NCI-H460 (cell line): ENCODE measurements at regions not wholly inside any gene's neighbourhood (a gene's known extent, or its start where the extent isn't known, plus 50 kb on each side); places are given as distances from the start of the nearest gene placed in this dataset.
A peak's percentile ranks its signal among the peaks of the same experiment; 100 is the strongest.
"Not testable (repeated sequence)": the region's sequence is repeated elsewhere in the genome, so short reads cannot be mapped to it uniquely, and the experiment has no call there.

ENCODE experiments used
- DNase-seq: peaks from one replicate; pipeline ENCODE4 v3.0.0-alpha.2; 2016; ENCODE audit warnings: low read depth; ENCODE audit errors: extremely low read depth

DNA sequence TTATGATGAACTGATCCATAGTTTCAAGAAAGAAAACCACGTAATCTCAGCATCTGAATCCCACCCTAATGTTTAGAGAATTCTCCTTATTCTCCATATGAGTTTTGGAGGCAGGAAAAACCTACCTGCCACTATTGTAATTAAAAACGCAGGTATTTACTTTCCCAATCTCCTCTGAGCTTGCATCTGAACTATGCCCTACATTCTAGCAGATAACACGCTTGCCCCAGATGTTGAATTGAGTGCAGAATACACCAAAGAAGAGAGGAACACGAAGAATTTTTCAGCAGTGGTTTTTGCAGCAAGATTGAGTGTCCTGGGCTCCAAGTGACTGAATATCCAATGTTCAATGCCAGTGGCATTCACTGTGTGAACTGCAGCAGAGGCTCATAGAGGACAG, 182.4 kb downstream of the COX18 start:
- no peak for DNase-seq

DNA sequence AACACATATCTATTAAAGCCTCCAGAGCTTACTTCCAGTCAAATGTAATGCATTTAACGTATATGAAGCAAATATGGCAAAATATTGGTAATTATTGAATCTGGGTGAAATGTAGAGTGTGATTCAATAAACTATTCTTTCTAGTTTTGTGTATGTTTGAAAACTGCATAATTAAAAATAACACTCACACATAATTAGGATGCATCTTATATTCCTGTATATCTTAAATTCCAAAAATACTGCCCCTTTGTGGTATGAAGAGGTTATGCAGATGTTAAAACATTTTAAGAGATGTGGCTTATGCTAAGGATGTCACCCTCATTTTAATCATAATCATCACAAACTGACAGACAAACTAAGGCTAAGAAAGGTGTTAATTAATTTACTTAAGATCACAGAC, 182.9 kb downstream of the COX18 start:
- no peak for DNase-seq

DNA sequence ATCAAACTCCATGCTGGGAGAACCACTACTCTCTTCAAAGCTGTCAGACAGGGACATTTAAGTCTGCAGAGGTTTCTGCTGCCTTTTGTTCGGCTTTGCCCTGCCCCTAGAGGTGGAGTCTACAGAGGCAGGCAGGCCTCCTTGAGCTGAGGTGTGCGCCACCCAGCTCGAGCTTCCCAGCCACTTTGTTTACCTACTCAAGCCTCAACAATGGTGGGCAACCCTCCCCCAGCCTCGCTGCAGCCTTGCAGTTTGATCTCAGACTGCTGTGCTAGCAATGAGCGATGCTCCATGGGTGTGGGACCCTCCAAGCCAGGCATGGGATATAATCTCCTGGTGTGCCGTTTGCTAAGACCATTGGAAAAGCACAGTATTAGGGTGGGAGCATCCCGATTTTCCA, 185.3 kb downstream of the COX18 start:
- not testable (repeated sequence) for DNase-seq

DNA sequence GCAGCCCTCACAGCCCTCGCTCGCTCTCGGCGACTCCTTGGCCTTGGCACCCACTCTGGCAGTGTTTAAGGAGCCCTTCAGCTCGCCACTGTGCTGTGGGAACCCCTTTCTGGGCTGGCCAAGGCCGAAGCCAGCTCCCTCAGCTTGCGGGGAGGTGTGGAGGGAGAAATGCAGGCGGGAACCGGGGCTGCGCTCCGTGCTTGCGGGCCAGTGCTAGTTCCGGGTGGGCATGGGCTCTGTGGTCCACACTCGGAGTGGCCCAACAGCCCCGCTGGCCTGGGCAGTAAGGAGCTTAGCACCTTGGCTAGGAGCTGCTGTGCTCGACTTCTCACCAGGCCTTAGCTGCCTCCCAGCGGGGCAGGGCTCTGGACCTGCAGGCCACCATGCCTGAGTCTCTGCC, 192.6 kb downstream of the COX18 start:
- DNase-seq, result no peak

DNA sequence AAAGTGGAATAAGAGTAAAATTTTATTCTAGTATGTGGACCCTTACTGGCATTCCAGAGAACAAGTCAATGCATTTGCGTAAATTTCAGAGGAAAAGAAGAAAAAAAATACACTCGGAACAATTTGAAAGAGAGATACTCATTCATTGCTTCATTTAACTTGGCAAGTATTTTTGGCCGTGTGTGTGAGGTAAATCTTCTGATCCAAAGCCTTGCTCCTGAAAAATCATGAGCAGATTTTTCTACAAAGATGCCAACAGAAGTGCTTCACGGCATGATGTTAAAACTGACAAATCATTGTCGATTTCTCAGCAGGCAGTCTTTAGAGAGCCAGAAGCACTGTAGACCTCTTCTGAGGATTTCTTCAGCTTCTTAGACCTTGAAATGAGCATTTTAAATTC, 194.0 kb downstream of the COX18 start:
- no peak for DNase-seq

DNA sequence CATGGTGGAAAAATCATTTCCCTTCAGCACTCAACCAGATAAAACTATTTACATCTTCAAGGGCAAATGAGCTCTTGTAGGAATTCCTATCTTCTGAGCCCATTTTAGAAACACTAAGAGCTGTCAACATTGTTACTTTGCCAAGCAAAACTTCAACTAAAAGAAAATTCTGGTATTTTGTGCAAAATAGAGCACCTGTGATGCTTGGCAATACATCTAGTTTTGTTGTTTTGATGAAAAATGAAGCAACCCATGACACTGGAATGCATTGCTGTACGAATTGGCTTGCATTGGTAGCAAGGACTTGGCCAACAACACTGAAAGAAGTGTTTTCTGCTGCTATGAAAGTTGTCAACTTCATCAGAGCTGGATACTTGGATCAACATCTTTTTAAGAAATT, 194.4 kb downstream of the COX18 start:
- DNase-seq, result no peak

GRCh38 chr4:72864898-72865297, 204.6 kb downstream of the COX18 start:
- no peak for DNase-seq

GRCh38 chr4:72864277-72864676, 205.2 kb downstream of the COX18 start:
- DNase-seq, result not testable (repeated sequence)

- no peak for DNase-seq
Measured at GRCh38 chr4:72860766-72861165, 208.8 kb downstream of the COX18 start.

DNA sequence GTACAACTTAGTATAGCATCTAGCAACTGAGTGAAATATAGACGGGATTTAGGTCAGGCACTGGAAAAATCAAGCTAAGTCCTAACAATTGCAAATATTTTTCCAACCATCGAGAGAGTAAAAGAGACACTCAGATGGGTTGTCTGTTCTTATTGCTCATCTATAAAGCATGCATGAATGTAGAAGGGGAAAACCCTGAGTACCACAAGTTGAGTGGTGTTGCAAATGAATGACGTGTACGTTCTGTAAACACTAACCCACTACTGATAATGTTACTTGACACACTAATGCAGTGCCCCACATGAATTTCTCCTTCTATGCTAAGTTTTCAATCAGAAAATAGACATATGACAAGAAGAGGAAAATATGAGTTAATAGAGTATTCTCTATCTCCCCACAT, 211.2 kb downstream of the COX18 start:
- DNase-seq, result no peak

DNA sequence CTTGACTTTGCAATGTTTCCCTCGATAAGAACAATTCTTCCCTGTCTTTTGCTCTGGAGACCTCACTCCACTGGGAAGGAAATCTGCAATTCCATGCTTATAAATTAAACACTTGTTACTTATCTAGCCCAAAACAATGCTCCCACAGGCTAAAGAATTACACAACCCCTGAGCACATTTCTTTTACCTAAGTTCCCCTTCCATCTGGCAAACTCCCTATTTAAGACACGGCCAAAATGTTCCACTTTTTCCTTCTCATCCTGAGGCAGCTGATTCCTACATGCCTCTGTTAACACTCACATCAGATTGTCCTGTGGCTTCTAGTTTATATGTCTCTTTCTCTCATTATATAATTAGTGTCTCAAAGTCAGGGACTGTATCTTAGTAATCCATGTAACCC, 211.7 kb downstream of the COX18 start:
- DNase-seq, result no peak

DNA sequence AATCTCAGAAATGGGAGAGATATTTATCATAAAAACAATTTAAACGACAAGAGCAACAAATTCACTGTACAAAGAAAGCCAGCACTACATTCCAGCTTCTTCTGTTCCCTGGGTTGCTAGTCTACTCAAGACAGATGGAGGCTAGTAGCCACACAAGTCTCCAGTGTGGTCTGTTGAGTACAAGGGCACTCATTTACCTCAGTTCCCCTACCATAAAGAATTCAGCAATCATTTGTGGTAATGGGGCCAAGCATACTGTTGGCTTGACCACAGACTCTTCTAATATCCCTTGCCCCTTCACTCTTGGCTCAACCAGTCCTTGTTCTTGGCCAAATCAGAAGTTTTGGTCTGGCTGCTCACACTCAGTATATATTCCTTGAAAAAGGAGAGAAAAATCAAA, 212.3 kb downstream of the COX18 start:
- DNase-seq, result no peak

DNA sequence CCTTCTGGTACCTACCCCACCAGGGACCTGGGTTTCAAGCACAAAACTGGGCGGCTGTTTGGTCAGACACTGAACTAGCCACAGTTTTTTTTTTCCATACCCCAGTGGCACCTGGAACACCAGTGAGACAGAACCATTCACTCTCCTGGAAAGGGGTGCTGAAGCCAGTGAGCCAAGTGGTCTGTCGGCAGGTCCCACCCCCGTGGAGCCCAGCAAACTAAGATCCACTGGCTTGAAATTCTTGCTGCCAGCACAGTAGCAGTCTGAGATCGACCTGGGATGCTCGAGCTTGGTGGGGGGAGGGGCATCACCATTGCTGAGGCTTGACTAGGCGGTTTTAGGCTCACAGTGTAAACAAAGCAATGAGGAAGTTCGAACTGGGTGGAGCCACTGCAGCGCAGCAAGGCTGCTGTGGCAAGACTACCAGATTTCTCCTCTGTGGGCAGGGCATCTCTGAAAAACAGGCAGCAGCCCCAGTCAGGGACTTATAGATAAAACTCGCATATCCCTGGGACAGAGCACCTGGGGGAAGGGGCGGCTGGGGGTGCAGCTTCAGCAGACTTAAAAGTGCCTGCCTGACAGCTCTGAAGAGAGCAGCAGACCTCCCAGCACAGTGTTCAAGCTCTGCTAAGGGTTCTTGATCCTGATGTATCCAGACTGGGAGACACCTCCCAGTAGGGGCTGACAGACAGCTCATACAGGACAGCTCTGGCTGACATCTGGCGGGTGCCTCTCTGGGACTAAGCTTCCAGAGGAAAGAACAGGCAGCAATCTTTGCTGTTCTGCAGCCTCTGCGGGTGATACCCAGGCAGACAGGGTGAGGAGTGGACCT, 223.0 kb downstream of the COX18 start:
- peak; percentile 5 for DNase-seq

DNA sequence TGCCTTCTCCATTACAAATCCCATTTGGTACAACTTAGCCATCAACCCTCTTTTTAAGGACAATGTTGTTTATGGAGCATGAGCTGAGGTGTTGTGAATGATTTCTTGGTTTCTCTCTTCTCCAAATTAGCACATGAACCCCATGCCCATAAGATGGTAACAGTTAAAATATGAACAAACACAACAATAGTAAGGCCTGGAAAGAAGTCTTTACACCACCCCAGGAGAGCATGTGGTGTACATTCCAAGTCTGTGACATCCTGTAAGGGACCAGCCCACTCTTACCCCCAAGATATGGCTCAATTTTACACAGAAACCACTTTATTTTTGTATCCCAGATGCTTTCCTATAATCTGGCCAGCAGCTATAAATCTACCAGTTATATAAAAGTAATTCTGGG, 226.1 kb downstream of the COX18 start:
- no peak for DNase-seq

- no peak for DNase-seq
Measured at GRCh38 chr4:72842323-72842722, 227.2 kb downstream of the COX18 start.

DNA sequence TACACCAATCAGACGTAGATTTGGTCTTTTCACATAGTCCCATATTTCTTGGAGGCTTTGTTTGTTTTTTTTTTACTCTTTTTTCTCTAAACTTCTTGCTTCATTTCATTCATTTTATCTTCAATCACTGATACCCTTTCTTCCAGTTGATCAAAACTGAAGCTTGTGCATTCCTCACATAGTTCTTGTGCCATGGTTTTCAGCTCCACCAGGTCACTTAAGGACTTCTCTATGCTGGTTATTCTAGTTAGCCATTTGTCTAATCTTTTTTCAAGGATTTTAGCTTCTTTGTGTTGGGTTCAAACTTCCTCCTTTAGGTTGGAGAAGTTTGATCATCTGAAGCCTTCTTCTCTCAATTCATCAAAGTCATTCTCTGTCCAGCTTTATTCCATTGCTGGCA, 229.3 kb downstream of the COX18 start:
- not testable (repeated sequence) for DNase-seq

GRCh38 chr4:72828864-72829263, 240.7 kb downstream of the COX18 start:
- no peak for DNase-seq

DNA sequence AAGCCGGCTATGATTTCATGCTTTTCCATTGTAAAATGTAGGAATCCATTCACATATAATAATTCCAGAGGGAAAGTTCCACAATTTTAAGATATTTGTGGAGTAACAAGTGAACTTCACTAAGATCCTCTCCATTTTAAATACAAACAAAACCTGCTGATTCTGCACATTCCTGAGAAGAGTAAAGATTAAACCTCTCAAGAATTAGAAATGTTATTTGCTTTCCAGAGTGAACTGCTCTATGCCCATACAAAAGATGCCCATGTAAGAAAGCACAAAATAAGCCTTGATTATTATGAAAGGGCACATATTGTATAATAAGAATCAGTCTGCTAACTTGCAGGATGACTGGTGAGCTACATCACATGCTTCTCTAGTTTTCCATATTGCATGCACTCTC, 241.5 kb downstream of the COX18 start:
- DNase-seq, result no peak

DNA sequence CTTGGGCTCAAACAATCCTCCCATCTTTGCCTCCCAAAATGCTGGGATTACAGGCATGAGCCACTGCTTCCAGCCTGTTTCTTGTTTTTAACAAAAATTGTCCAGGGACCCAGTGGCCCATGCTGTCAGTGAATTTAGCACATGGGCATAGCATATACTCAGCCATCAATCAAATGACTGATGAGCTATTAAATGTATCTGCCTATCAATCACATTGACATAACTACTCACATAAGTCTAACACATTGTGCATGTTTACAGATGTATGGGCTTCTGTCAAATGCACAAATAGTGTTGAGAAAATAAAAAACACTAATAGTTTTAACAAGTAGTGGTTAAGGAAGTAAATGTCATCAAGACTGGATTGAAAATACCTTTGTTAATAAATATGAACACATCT, 249.4 kb downstream of the COX18 start:
- no peak for DNase-seq

DNA sequence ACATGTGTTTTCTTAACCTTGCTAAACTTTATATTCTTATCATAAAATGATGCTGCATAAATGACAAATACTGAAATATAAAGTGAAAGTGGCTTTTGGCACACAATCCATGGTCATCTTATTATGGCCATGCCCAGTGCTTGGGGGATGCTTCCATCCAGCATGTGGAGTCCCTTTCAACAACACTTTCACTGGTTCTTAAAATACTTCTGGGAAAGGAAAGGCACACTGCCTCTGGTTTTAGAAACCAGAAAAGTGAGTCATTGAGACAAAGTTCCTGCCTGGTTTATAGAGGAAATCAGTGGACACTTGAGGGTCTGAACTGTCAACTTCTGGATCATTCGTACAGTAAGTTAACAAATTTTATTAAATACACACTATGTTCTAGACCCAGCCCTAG, 248.0 kb upstream of the ADAMTS3 start:
- DNase-seq, result no peak

DNA sequence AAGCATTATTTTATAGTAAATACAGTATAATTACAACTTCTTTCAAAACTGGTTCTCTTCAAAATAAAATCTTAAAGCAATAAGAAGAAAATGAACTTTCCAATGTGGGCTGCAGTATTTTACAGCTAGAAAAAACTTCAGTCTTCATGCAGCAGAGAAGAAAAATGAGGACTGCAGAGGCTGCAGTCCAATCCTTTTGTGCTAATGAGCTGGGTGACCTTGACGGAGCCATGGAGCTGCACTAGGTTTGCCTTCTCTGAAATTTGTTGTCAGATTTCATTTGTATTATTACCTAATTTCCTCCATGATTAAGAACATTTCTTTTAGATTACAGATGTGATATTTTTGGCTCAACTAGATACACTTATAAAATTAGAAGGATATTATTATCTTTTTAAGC, 245.2 kb upstream of the ADAMTS3 start:
- DNase-seq, result no peak

DNA sequence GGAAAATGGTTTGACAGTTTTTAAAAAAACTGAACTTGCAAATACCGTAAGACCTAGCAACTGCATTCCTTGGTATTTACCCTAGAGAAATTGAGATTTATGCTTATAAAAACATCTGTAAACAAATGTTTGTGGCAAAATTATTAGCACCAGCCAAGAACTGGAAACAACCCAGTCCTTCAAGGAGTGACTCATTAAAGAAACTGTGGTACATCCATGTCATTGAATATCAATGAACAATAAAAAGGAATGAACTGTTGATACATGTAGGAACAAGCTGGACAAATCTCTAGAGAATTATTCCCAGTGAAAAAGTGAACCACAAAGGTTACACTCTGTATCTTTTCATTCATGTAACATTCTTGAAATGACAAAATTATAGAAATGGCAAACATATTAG, 240.2 kb upstream of the ADAMTS3 start:
- no peak for DNase-seq

GRCh38 chr4:72805284-72805683, 236.3 kb upstream of the ADAMTS3 start:
- no peak for DNase-seq
